Esophagus mucosa (tissue), 1 donor: ENCODE measurements at regions not wholly inside any gene's neighbourhood (a gene's known extent, or its start where the extent isn't known, plus 50 kb on each side); places are given as distances from the start of the nearest gene placed in this dataset.

Source experiments
- ATAC-seq: fragments of 200-7000 bp; cut with Tn5 transposase; one replicate; pipeline ENCODE4 v1.9.1; 2020
- donor health status: DM: yes; HTN: yes; CAD: no.

DNA sequence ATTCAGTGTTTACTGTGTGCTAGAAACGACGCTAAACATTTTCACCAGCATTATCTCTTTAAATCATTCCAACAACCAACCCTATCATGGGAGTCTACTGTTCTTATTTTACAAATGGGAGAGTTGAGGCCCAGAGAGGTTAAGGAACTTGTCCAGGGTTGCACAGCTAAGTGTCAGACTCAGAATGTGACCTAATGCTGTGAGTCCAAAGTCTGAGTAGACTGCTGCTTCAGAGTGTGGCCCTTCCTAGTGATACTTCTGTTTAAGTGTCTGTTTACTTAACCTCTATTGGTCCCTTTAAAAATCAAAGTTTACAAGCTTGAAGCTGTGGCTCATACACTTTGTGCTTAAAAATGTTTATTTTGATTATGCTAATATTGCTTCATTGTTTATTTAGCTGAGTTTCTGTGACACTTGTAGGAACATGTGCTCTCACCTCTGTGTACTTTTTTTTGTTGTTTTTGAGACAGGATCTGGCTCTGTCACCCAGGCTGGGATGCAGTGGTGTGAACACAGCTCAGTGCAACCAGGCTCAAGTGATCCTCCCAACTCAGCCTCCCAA is 84.4 kb upstream of the SYPL1 start:
- ATAC-seq: no peak

GRCh38 chr7:106193661-106194060 is 81.5 kb upstream of the SYPL1 start:
- ATAC-seq: no peak

DNA sequence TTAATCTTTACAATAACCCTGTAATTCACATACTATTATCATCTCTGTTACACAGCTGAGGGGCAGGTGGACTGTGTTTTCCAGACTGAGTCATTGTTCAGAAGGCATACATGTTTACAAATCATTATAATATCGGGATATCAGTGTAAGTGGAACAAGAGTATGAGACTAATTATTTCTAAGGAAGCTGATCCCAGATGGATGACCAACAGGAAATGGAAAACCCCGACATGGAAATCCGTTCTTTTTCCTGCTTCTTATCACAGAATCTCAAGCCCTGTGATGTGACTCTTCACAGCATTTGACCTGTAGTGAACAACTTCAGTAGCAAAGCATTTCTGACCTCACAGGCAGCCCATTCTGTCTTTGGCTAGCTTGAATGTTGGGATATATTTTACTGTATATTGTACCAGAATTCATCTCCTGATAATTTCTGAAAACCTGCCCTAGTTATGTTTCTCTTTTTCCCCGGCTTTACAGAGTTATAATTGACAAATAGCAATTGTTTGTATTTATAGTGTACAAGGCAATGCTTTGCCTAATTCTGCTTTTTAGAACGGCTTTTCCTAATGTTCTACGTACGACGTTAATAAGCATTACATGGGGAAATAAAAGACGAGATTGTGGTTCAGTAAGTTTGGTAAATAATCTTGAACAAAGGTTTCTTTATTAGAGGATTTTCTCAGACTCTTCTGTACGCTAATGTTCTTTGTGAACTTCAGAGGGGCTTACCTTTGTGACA is 78.6 kb upstream of the SYPL1 start:
- ATAC-seq: no peak

DNA sequence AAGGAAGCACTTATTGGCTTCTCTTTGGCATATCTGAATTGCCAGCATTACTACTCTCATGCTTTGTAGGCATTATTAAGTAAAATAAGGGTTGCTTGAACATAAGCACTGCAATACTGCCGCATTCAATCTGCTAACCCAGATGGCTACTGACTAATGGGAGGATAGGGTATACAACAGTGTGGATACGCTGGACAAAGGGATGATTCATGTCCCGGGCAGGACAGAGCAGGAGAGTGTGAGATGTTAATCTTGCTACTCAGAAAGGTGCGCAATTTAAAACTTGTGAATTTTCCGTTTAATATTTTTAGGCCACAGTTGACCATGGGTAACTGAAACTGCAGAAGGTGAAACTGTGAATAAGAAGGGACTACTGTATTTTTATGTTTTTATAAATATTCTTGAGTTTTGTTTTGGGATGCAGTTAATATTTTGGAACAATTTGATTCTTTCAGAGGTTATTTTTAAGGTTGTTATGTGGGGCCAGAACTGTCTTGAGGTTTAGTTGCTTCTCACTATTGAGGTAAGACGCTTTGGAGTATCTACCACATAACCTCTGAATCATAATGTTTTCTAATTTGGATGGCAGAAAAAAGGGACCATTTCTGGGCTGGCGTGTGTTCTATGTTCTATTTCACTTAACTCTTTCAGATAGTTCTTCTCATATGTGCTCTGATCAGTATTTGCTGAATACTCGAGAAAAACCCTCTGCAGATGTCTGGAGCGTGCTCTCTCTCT is 75.7 kb upstream of the SYPL1 start:
- ATAC-seq: peak; percentile 57

DNA sequence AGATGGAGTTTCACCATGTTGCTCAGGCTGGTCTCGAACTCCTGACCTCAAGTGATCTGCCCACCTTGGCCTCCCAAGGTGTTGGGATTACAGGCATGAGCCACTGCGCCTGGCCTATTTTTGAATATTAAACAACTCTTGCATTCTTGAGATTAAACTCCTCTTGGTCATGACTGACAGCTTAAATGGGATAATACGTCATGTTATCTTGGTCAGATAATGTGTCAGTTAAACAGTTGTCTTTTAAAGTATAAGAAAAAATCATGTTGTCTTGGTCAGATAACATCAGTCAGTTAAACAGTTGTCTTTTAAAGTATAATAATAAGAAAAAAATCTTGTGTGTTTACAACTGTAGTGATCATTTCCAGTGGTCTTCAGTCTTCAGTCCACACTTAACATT is 73.6 kb upstream of the SYPL1 start:
- no peak for ATAC-seq

GRCh38 chr7:106183952-106184351 is 71.8 kb upstream of the SYPL1 start:
- ATAC-seq: no peak

DNA sequence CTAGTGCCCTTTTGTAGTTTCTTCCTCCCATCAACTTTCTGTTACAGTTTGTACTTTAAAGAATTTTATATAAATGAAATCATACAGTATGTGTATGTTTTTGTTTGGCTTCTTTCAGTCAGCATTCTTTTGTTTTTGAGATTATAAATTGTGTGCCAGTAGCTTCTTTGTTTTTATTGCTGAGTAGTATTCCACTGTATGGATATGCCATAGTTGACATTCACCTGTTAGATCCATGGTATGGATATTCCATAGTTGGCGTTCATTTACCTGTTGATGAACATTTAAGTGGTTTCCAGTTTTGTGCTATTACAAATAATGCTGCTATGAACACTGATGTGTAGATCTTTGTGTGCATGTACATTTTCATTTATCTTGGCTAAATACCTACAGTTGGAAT is 70.8 kb upstream of the SYPL1 start:
- ATAC-seq: no peak

GRCh38 chr7:106181658-106182265 is 69.7 kb upstream of the SYPL1 start:
- ATAC-seq: no peak

DNA sequence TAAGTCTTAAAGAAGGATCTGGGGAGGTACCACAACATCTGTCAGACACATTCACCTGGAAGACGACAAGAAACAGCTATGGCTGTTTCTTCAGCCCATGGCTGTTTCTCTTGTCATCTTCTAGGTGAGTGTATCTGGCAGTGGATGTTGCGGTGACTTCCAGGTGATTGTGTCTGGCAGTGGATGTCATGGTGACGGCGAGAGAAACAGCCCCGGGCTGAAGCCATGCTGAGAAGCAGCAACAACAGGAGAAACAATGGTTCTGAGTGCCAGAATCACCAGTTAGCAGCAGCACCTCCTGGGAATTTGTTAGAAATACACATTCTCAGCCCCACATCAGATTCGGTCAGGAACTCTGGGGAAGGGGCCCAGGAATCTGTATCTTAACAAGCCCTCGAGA is 68.6 kb upstream of the SYPL1 start:
- no peak for ATAC-seq

DNA sequence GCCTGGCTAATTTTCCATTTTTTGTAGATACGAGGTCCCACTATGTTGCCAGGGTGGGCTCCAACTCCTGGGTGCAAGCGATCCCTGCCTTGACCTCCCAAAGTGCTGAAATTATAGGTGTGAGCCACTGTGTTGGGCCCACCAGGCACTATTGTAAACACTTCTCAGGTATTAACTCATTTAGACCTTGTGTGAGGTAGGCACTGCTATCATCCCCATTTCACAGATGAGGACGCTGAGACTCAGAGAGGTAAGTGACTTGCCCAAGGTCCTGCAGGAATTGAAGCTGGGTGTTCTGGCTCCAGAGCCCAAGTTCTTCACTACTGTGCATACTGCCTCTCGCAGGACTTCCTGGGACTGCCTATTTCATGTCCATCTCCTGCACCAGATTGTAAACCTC is 67.1 kb upstream of the SYPL1 start:
- ATAC-seq: no peak

GRCh38 chr7:106178593-106179134 is 66.6 kb upstream of the SYPL1 start:
- peak; percentile 46 for ATAC-seq

GRCh38 chr7:106177738-106178592 is 65.9 kb upstream of the SYPL1 start:
- no peak for ATAC-seq

- no peak for ATAC-seq
Measured at GRCh38 chr7:106177300-106177690, 65.2 kb upstream of the SYPL1 start.

- peak; percentile 87 for ATAC-seq
Measured at GRCh38 chr7:106176414-106177299, 64.5 kb upstream of the SYPL1 start.

GRCh38 chr7:106175507-106175906 is 63.4 kb upstream of the SYPL1 start:
- ATAC-seq: no peak

DNA sequence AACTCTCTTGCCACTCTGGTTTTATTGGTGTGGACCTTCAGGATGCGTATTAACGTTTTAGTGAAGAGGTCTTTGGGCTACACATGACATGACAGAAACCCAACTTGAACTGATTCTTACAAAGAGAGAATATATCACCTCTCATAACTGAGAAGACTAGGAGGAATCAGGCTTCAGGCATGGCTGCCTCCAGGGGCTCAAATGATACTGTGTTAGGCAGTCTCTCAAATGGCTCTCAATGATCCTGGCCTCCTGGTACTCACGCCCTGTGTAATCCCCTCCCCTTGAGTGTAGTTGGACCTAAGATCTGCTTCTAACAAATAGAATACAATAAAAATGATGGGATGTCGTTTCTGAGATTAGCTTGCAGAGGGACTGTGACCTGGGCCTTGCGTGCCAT is 58.5 kb upstream of the SYPL1 start:
- ATAC-seq: no peak

- no peak for ATAC-seq
Measured at GRCh38 chr7:106169821-106170610, 57.9 kb upstream of the SYPL1 start.

DNA sequence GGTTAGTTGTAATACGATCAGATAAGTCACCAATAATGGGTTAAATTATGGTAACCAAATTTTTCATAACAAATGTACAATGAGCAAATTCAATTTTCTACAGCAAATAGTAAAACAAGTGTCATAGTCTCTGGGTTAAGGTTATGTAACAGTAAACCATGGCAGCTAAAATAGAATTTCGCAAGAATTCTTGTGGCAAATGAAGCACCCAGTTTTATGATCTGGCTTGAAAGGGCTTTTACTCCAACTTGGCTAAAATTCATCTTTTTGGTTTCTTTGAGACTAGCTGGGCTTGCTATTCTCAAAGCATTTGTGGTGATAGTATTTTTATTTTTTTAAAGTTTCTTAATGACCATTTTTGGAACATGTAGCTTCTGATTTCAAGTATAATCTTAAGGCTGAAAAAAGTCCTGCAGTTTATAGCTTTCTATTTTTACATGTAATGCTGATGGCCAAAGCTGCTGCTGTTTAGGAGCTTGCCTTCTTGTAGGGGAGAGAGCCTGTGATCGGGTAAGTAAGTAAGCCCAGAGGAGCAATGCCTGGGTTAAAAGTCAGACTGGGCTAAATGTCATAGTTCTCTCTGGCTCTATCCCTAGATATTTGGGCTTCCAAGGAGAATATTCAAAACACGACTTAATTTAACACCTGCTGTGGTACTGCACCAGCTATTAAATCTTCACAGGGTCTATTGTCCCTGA is 55.5 kb upstream of the SYPL1 start:
- ATAC-seq: no peak

GRCh38 chr7:106166651-106167342 is 54.7 kb upstream of the SYPL1 start:
- ATAC-seq: peak; percentile 72
